ENCODE measurements at regions not wholly inside any gene's neighbourhood (a gene's known extent, or its start where the extent isn't known, plus 50 kb on each side); places are given as distances from the start of the nearest gene placed in this dataset.

- TF ChIP-seq EZH2phosphoT487 (IDR thresholded peaks at IDR 0.05; ENCODE audit: low read length), result no peak
- no peak for TF ChIP-seq CTCF (IDR thresholded peaks at IDR 0.05; ENCODE audit: low read length)
Observed at GRCh38 chr9:38154501-38155421, 85.7 kb upstream of the SHB start.

All from MM.1S (cell line).